ENCODE measurements at regions not wholly inside any gene's neighbourhood (a gene's known extent, or its start where the extent isn't known, plus 50 kb on each side); places are given as distances from the start of the nearest gene placed in this dataset.

DNA sequence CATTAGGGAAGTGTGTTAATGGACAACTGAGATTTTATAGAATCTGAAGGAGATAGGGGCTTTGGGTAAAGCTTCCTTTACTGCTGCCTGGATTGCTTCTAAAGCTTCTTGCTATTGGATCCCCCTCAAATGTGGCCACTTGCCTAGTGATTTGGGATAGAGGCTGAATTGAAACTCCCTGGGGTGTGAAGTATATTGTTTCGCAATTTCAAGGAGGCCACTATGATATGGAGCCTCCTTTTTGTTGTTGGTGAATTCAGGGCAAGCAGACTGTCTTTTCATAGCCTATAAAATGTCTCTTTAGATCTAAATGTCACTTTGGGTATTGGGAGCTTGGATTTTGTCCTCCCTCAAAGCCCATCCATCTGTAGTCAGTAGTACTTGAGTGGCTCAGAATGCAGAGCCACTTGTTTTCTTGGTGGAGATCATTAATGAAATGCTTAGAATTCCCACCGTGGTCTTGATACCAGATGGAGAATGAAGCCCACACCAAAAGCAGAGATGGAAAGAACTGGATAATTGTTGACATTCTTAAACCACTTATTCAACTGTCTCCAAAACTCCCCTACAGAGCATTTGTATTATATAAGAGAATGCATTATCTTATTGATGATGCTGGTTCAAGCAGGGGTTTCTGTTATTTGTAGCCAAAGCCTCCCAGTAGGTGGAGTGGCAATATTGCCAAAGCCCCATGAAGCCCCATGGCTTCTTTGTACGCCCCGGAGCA, 144.3 kb upstream of the KCNE2 start:
- no peaks in the 10 kb centered on the region for H3K27me3 ChIP-seq
- H3K4me3 ChIP-seq: no peak overlapping the region
- TF ChIP-seq, protein P1, sequence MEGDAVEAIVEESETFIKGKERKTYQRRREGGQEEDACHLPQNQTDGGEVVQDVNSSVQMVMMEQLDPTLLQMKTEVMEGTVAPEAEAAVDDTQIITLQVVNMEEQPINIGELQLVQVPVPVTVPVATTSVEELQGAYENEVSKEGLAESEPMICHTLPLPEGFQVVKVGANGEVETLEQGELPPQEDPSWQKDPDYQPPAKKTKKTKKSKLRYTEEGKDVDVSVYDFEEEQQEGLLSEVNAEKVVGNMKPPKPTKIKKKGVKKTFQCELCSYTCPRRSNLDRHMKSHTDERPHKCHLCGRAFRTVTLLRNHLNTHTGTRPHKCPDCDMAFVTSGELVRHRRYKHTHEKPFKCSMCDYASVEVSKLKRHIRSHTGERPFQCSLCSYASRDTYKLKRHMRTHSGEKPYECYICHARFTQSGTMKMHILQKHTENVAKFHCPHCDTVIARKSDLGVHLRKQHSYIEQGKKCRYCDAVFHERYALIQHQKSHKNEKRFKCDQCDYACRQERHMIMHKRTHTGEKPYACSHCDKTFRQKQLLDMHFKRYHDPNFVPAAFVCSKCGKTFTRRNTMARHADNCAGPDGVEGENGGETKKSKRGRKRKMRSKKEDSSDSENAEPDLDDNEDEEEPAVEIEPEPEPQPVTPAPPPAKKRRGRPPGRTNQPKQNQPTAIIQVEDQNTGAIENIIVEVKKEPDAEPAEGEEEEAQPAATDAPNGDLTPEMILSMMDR (IDR thresholded peaks at IDR 0.05): no peak
- TF ChIP-seq POLR2A (IDR thresholded peaks at IDR 0.05): no peak
- intact Hi-C loops (cut with DNase I; ENCODE audit: low total_unique reads): no loop called here
- H3K27ac ChIP-seq: no peak overlapping the region
- H3K9me3 ChIP-seq: no peaks in the 10 kb centered on the region
- DNase-seq: no peak
- no peaks in the 10 kb centered on the region for H3K36me3 ChIP-seq
- no peaks in the 10 kb centered on the region for H3K4me1 ChIP-seq

DNA sequence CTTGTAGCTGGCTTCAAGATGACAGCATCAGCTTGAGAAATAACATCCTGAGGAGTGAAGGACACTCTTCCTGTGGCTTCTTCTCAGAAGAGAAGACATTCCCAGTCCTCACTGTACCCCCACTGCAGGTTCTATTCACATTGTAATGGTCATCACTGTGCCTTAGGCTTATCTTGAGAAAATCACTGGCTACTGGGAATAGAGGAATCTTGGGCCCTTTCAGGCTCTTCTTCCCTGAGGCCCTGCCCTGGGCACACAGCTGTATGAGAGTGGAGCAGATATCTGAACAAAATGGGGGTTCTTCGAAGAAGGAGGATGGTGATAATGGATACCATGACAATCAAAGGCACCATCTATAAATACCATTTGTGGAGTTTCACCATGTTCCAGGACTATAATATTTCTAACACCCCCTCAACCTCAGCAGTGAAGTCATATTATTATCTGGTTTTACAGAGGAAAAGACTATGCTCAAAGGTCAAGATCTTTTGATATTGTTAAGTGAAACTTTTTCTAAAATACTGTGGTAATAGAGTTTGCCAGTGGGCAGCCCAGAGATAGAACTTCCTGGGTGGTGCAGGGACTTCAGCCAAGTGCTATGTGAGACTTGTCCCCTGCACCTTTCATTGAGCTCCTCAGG, 143.1 kb upstream of the KCNE2 start:
- DNase-seq: no peak

DNA sequence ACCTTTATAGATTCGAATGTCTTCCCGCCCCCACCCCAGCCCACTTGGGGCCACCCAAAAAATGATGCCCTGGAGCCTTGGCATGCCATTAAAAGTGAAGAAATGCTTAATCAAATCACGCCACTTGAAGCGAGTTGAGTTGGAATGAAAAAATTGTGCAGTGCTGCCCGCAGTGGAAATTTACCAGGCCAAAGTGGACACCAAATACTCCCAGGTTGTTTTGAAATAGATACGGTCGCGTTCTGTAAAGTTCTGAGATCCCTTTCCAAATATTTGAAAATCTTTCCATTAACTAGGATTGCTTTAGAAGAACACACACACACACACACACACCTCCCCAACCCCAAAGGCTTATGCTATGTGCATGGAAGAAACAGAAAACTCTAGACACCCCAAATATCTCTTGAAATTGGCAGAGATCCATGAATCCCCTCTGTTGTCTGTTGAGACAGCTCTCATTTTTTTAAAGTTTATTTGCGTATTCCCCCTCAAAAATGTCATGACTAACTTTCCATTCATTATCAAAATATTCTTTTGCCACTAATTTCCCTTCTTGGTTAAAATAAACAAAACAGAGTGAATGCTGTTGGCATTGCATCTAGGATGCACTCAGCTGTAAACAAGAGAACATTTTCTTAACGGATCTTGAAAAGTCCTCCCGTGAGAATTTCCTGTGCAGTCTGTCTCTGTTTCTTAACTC, 142.3 kb upstream of the KCNE2 start:
- no peak for DNase-seq
- H3K36me3 ChIP-seq: no peaks in the 10 kb centered on the region
- TF ChIP-seq, protein P1 (IDR thresholded peaks at IDR 0.05): no peak
- no peak for TF ChIP-seq POLR2A (IDR thresholded peaks at IDR 0.05)
- intact Hi-C loops (cut with DNase I; ENCODE audit: low total_unique reads): no loop called here
- H3K4me3 ChIP-seq: no peak overlapping the region
- no peak overlapping the region for H3K27ac ChIP-seq
- no peaks in the 10 kb centered on the region for H3K27me3 ChIP-seq
- H3K9me3 ChIP-seq: no peaks in the 10 kb centered on the region
- no peaks in the 10 kb centered on the region for H3K4me1 ChIP-seq

More for the DNA sequence above, 143.1 kb upstream of the KCNE2 start:
- no peaks in the 10 kb centered on the region for H3K4me1 ChIP-seq
- H3K27ac ChIP-seq: no peak overlapping the region
- H3K36me3 ChIP-seq: no peaks in the 10 kb centered on the region
- H3K27me3 ChIP-seq: no peaks in the 10 kb centered on the region
- no peak overlapping the region for H3K4me3 ChIP-seq
- H3K9me3 ChIP-seq: no peaks in the 10 kb centered on the region
- intact Hi-C loops (cut with DNase I; ENCODE audit: low total_unique reads): no loop called here
- TF ChIP-seq, protein P1 (IDR thresholded peaks at IDR 0.05): no peak
- TF ChIP-seq POLR2A (IDR thresholded peaks at IDR 0.05): no peak

DNA sequence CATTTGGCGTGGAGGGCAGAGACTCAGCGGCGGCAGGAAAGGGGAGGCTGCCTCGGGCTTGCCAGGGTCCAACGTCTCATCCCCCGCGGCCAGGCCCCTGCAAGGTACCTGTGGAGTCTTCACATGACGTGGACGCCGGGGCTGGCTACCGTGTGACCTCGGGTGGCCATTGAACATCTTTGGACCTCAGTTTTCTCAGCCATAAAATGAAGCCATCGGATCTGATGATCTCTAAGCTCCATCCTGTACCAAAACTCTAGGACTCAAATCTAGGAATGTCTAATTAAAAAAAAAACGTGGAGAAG, 141.8 kb upstream of the KCNE2 start:
- H3K36me3 ChIP-seq: no peaks in the 10 kb centered on the region
- H3K4me1 ChIP-seq: no peaks in the 10 kb centered on the region
- intact Hi-C loops (cut with DNase I; ENCODE audit: low total_unique reads): no loop called here
- no peak overlapping the region for H3K27ac ChIP-seq
- no peak overlapping the region for H3K4me3 ChIP-seq
- no peaks in the 10 kb centered on the region for H3K27me3 ChIP-seq
- no peaks in the 10 kb centered on the region for H3K9me3 ChIP-seq
- no peak for DNase-seq
- no peak for TF ChIP-seq POLR2A (IDR thresholded peaks at IDR 0.05)
- TF ChIP-seq, protein P1 (IDR thresholded peaks at IDR 0.05): no peak

DNA sequence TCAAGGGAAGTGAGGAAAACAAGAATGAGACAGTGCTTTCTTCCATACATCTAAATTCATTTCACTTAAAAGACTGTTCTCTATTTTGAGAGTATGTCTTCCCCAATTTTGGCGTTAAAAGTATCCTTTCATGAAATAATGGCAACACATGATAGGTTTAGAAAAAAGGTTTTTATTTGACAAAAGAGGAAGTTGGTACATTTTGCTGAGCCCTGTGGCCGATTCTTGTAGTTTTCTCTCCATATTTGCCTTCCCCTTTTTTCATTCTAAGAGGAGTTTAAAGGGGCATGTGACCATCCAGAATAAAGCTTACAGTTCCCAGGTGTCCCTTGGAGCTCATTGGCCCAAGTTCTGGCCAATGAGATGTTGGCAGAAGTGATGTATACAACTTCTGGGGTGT, 140.4 kb upstream of the KCNE2 start:
- Histone ChIP-seq H3K4me3 (no peak overlapping the region), H3K9me3 (no peaks in the 10 kb centered on the region), H3K27me3 (no peaks in the 10 kb centered on the region), H3K4me1 (no peaks in the 10 kb centered on the region), H3K27ac (no peak overlapping the region), H3K36me3 (no peaks in the 10 kb centered on the region)
- intact Hi-C loops (cut with DNase I; ENCODE audit: low total_unique reads): no loop called here
- no peak for DNase-seq
- TF ChIP-seq, protein P1 (IDR thresholded peaks at IDR 0.05): no peak
- TF ChIP-seq POLR2A (IDR thresholded peaks at IDR 0.05): no peak

Data from uterus (tissue), 3 donors.